Sigmoid colon (tissue), 6 donors: ENCODE measurements at regions not wholly inside any gene's neighbourhood (a gene's known extent, or its start where the extent isn't known, plus 50 kb on each side); places are given as distances from the start of the nearest gene placed in this dataset.
"Not testable (repeated sequence)": the region's sequence is repeated elsewhere in the genome, so short reads cannot be mapped to it uniquely, and the experiment has no call there.

Experiments used
- DNase-seq: peaks from one replicate; pipeline ENCODE4 v3.0.0-alpha.2; 2019
- H3K27ac ChIP-seq, 4 donors: fragments of 200-600 bp; sonication (generic); one replicate each; pipeline ENCODE4 v1.5.1; 2016 to 2019; ENCODE audit warnings: mild to moderate bottlenecking in 1 of 4
- H3K27me3 ChIP-seq, 3 donors: fragments of 200-600 bp; sonication (generic); one replicate each; pipeline ENCODE4 v1.5.1; 2019; ENCODE audit warnings: mild to moderate bottlenecking in 1 of 3
- H3K36me3 ChIP-seq, 4 donors: fragments of 200-600 bp; sonication (generic); one replicate each; pipeline ENCODE4 v1.5.1; 2016 to 2019
- H3K4me1 ChIP-seq, 4 donors: fragments of 200-600 bp; sonication (generic); one replicate each; pipeline ENCODE4 v1.5.1; 2017 to 2019
- H3K4me3 ChIP-seq, 4 donors: fragments of 200-600 bp; sonication (generic); one replicate each; pipeline ENCODE4 v1.5.1; 2017 to 2019; ENCODE audit warnings: mild to moderate bottlenecking in 2 of 4, moderate library complexity in 1 of 4
- H3K9me3 ChIP-seq, 4 donors: fragments of 200-600 bp in 3 of 4; sonication (generic) in 3 of 4; one replicate each; pipeline versions ENCODE4 v1.5.1 to v1.6.1; 2013 to 2019
- EP300 ChIP-seq, 4 donors: sonication (generic); formaldehyde crosslinking; IDR thresholded peaks; one replicate each; pipeline ENCODE4 v1.6.1; 2017; ENCODE audit warnings: antibody characterized with exemption in 4 of 4
- POLR2A ChIP-seq, 2 donors: fragments of 450-650 bp; IDR thresholded peaks; one replicate each; pipeline ENCODE4 v1.6.1; 2016; ENCODE audit warnings: antibody characterized with exemption in 2 of 2, mild to moderate bottlenecking in 2 of 2, moderate library complexity in 2 of 2
- POLR2AphosphoS5 ChIP-seq, 4 donors: sonication (generic); formaldehyde crosslinking; IDR thresholded peaks; one replicate each; pipeline ENCODE4 v1.6.1; 2017; ENCODE audit warnings: antibody characterized with exemption in 4 of 4
- WGBS, 2 donors: extraction: QIAGEN DNeasy Blood & Tissue Kit; methylation state at CpG; one replicate each; pipeline ENCODE4 v1.1.7; 2013; 5-methylcytosine and 5-hydroxymethylcytosine counted together
- intact Hi-C: fragments of 100-400 bp; cut with DNase I; formaldehyde crosslinking; loops from one replicate; pipeline ENCODE4 v1.15.1; 2023
- TF ChIP-seq, protein P1 (sequence below), 4 experiments: fragments of 450-650 bp in 3 of 4; fragments of 200-600 bp in 1 of 4; IDR thresholded peaks; one replicate each; pipeline ENCODE4 v1.5.1; 2016 to 2019; ENCODE audit warnings: antibody characterized with exemption in 4 of 4, mild to moderate bottlenecking in 3 of 4, moderate library complexity in 2 of 4
- donor health status: healthy with polysubstance abuse.
- donor health status: healthy.

DNA sequence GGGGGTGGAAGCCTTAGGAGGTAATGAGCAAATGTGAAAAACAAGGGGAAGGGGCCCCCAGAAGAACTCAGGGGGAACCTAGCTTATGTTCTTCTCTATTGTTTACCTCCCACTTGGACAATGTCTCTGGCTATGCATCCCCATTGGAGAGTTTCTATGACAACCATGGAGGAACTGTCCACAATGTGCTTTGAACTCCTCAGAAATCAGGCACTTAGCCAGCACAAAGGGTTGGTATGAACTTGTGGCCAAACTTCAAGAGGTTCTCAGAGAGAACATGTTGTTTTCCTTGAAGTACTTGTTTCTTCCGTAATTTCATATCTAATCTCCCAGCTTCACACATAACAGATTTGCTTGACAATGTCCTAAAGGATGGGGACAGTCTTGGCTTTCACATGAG lies 202.8 kb upstream of the PELI2 start:
- Histone ChIP-seq H3K4me3 (no peak overlapping the region), H3K27ac (no peak overlapping the region), H3K4me1 (no peaks in the 10 kb centered on the region), H3K27me3 (no peaks in the 10 kb centered on the region), H3K9me3 (no peaks in the 10 kb centered on the region), H3K36me3 (no peaks in the 10 kb centered on the region)
- DNase-seq: no peak
- 85 to 92% methylated on average over 1 of the region's 1 CpG for WGBS, 2 donors
- TF ChIP-seq, protein P1, sequence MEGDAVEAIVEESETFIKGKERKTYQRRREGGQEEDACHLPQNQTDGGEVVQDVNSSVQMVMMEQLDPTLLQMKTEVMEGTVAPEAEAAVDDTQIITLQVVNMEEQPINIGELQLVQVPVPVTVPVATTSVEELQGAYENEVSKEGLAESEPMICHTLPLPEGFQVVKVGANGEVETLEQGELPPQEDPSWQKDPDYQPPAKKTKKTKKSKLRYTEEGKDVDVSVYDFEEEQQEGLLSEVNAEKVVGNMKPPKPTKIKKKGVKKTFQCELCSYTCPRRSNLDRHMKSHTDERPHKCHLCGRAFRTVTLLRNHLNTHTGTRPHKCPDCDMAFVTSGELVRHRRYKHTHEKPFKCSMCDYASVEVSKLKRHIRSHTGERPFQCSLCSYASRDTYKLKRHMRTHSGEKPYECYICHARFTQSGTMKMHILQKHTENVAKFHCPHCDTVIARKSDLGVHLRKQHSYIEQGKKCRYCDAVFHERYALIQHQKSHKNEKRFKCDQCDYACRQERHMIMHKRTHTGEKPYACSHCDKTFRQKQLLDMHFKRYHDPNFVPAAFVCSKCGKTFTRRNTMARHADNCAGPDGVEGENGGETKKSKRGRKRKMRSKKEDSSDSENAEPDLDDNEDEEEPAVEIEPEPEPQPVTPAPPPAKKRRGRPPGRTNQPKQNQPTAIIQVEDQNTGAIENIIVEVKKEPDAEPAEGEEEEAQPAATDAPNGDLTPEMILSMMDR (IDR thresholded peaks at IDR 0.05): no peak
- no peak for TF ChIP-seq POLR2AphosphoS5 (IDR thresholded peaks at IDR 0.05)
- TF ChIP-seq EP300 (IDR thresholded peaks at IDR 0.05): no peak
- no peak for TF ChIP-seq POLR2A (IDR thresholded peaks at IDR 0.05)
- intact Hi-C loops: no loop called here

GRCh38 chr14:55919800-55920199 lies 198.4 kb upstream of the PELI2 start:
- H3K36me3 ChIP-seq, H3K9me3 ChIP-seq, H3K27me3 ChIP-seq, H3K4me1 ChIP-seq, H3K27ac ChIP-seq, intact Hi-C loops, H3K4me3 ChIP-seq, DNase-seq: not testable (repeated sequence)
- WGBS, 2 donors: 92 to 97% methylated on average over 13 of the region's 13 CpGs

GRCh38 chr14:55921511-55921910 lies 196.7 kb upstream of the PELI2 start:
- Histone ChIP-seq H3K27ac (no peak overlapping the region), H3K4me3 (no peak overlapping the region), H3K9me3 (no peaks in the 10 kb centered on the region), H3K4me1 (no peaks in the 10 kb centered on the region), H3K36me3 (no peaks in the 10 kb centered on the region), H3K27me3 (no peaks in the 10 kb centered on the region)
- TF ChIP-seq POLR2AphosphoS5 (IDR thresholded peaks at IDR 0.05): no peak
- intact Hi-C loops: no loop called here
- DNase-seq: no peak
- 43 to 82% methylated on average over 1 of the region's 1 CpG for WGBS, 2 donors

DNA sequence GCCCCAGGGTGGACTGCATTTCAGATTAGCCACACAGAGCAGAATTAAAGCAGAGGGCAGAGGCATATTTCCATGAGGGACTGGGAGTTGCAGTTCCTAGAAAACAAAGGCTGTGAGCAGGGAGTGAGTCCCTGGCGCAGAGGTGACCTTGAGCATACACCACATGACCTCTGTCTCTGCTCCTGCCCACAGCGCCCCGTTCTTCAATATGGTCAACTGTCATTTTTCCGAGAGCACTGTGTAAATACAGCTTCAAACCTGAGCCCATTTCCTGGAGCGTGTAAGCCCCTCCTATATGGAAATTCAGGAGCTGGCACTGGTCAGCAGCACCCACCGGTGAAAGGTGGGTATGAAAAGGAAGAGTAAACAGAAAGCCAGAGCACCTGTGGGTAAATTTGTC lies 192.2 kb upstream of the PELI2 start:
- H3K27ac ChIP-seq: no peak overlapping the region
- H3K4me1 ChIP-seq: no peaks in the 10 kb centered on the region
- WGBS, 2 donors: 18 to 62% methylated on average over 6 of the region's 6 CpGs
- no peak overlapping the region for H3K4me3 ChIP-seq
- H3K9me3 ChIP-seq: no peaks in the 10 kb centered on the region
- TF ChIP-seq, protein P1 (IDR thresholded peaks at IDR 0.05): no peak
- TF ChIP-seq EP300 (IDR thresholded peaks at IDR 0.05) (no peak), POLR2A (IDR thresholded peaks at IDR 0.05) (no peak), POLR2AphosphoS5 (IDR thresholded peaks at IDR 0.05) (no peak)
- intact Hi-C loops: no loop called here
- H3K36me3 ChIP-seq: no peaks in the 10 kb centered on the region
- no peak for DNase-seq
- no peaks in the 10 kb centered on the region for H3K27me3 ChIP-seq

DNA sequence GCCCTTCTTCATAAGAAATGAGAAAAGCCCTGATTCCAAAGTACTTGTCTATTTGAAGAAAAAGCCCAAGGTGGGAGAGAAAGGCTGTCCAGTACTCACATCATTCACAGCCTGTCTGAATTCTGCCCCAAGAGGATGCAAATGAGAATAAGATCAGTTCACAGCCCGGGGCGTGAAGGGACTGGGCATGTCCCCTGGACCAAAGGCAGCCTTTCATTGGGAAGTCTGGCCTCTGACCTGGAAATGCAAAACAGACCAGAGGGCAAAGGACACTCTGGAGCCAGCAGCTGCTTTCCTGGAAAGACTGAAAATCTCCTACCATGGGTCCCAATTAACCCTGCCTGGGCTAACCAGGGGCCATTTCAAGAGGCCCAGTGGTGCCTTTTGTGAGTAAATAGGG lies 191.2 kb upstream of the PELI2 start:
- 42 to 71% methylated on average over 2 of the region's 2 CpGs for WGBS, 2 donors
- no peak overlapping the region for H3K4me3 ChIP-seq
- no peaks in the 10 kb centered on the region for H3K27me3 ChIP-seq
- H3K36me3 ChIP-seq: no peaks in the 10 kb centered on the region
- no peaks in the 10 kb centered on the region for H3K4me1 ChIP-seq
- no peak overlapping the region for H3K27ac ChIP-seq
- TF ChIP-seq, protein P1 (IDR thresholded peaks at IDR 0.05): no peak
- TF ChIP-seq POLR2AphosphoS5 (IDR thresholded peaks at IDR 0.05): no peak
- no peak for TF ChIP-seq POLR2A (IDR thresholded peaks at IDR 0.05)
- TF ChIP-seq EP300 (IDR thresholded peaks at IDR 0.05): no peak
- H3K9me3 ChIP-seq: no peaks in the 10 kb centered on the region
- no peak for DNase-seq
- intact Hi-C loops: no loop called here

GRCh38 chr14:55928276-55928675 lies 189.9 kb upstream of the PELI2 start:
- H3K27ac ChIP-seq: no peak overlapping the region
- no peaks in the 10 kb centered on the region for H3K4me1 ChIP-seq
- no peaks in the 10 kb centered on the region for H3K36me3 ChIP-seq
- DNase-seq: no peak
- intact Hi-C loops: no loop called here
- H3K4me3 ChIP-seq: no peak overlapping the region
- no peaks in the 10 kb centered on the region for H3K27me3 ChIP-seq
- WGBS, 2 donors: 10 to 40% methylated on average over 2 of the region's 2 CpGs
- TF ChIP-seq, protein P1 (IDR thresholded peaks at IDR 0.05): no peak
- no peak for TF ChIP-seq EP300 (IDR thresholded peaks at IDR 0.05)
- TF ChIP-seq POLR2AphosphoS5 (IDR thresholded peaks at IDR 0.05): no peak
- TF ChIP-seq POLR2A (IDR thresholded peaks at IDR 0.05): no peak
- no peaks in the 10 kb centered on the region for H3K9me3 ChIP-seq
